NOMO-1 treated with dmso at 0.1 percent for 144 hours (cell line): ENCODE measurements at regions not wholly inside any gene's neighbourhood (a gene's known extent, or its start where the extent isn't known, plus 50 kb on each side); places are given as distances from the start of the nearest gene placed in this dataset.

Experiments used
- DNase-seq: peaks from one replicate; lab custom pipeline; 2025; ENCODE audit not compliant: unreplicated experiment; lab: John Stamatoyannopoulos, UW

GRCh38 chr6:170048615-170049256 lies 242.1 kb downstream of the DLL1 start:
- peak; percentile 76 for DNase-seq

GRCh38 chr6:170047823-170048222 lies 243.1 kb downstream of the DLL1 start:
- no peak for DNase-seq

- no peak for DNase-seq
Measured at GRCh38 chr6:170046791-170047626, 243.9 kb downstream of the DLL1 start.

- DNase-seq: no peak
Measured at GRCh38 chr6:170045981-170046667, 244.8 kb downstream of the DLL1 start.

DNA sequence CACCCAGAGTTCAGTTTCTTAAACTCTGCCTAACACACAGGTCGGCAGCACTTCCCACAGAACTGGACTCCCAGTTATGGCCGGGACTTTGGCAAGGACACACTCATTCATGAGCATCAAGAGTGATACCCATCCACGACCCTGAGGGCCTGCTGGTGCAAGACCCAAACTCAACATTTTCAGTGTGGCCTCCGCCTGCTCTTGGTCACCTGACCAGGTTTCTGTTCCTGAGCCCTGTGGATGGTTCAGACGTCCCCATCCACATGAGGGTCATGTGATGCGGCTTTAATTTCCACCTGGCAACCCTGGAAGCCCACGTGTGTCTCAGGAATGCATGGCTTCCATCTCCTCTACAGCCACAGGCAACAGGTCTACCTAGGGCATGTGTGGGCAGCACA lies 245.3 kb downstream of the DLL1 start:
- DNase-seq: no peak

GRCh38 chr6:170044836-170045562 lies 245.9 kb downstream of the DLL1 start:
- no peak for DNase-seq

- no peak for DNase-seq
Measured at GRCh38 chr6:170043881-170044790, 246.7 kb downstream of the DLL1 start.

DNA sequence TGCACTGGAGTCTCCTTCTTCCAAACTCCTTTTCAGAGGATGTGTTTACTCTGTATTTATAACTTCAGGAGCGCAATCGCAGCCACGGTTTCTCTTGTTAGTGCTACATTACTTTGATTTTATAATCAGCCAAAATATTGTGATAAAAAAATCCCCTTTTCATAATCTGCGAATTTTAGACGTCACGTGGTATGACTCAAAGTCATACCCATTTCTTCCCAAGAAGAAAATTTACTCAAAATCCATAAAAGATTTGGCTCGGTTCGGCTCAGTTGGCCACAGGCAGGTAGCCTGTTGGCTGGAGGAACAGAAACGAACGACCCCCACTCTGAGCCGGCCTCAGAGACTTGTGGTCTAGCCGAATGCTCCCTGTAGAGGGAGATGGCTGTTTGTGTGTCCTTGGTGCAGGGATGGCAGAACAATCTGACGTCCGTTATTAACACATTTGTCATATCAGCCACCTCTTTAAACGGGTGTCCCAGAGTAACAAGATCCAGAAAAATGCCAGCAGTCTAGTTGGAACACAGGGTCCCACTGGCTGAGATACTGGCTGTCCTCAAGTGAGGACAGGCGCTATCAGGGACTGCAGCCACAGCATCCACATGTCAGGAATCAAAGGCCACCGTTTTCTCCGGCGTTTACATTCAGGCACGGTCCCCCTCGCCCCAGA lies 247.6 kb downstream of the DLL1 start:
- DNase-seq: no peak

DNA sequence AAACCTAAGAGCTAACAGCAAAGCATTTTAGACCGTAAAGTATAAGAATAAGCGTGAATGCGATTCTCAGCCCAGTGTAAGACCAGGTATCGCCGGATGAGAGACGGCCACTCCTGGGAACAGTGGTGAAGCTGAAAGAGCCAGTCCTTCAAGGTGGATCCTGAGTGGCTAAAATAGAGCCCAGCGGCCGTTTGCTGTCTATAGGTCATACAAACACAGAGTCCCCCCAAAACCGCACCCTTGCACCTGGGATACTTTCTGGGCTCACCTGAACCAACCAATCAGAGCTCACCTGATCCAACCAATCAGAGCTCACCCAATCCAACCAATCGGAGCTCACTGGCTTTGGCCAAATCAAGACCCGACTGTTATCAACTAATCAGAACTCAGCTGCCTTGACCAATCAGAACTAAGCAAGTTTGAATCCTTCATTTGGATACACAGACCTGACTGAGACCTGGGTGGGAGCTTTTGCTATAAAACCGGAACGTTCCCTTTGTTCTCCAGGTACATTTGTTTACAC lies 248.2 kb downstream of the DLL1 start:
- no peak for DNase-seq

- no peak for DNase-seq
Measured at GRCh38 chr6:170042123-170042522, 248.8 kb downstream of the DLL1 start.

DNA sequence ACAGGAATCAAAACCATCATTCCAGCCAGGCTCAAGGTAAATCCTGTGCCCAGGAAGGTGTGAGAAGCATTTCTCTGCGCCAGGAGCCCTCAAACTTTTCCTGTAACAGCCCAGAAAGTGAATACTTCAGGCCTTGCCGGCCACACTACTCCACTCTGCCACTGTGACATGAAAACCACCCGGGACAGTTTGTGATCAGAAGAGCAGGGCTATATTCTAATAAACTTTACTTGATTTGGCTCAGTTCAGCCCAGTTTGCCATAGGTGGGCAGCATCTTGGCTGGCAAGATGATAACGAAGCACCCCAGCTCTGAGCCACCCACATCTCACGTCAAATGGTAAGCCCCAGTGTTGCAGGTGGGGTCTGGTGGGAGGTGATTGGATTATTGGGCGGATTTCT lies 249.4 kb downstream of the DLL1 start:
- no peak for DNase-seq

DNA sequence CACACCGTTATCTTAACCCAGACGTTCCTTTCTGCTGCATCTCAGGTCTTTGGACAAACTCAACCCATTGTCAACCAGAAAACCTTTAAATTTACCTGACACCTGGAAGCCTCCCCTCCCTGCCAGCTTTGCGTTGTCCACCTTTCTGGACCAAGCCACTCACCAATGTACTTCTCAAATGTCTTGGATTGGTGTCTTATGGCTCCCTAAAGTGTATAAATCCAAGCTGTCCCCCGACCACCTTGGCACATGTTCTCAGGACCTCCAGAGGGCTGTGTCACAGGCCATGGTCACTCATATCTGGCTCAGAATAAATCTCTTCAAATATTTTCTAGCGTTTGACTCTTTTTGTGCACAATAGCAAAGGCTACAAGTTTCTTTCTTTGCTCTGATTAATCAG lies 250.0 kb downstream of the DLL1 start:
- no peak for DNase-seq

DNA sequence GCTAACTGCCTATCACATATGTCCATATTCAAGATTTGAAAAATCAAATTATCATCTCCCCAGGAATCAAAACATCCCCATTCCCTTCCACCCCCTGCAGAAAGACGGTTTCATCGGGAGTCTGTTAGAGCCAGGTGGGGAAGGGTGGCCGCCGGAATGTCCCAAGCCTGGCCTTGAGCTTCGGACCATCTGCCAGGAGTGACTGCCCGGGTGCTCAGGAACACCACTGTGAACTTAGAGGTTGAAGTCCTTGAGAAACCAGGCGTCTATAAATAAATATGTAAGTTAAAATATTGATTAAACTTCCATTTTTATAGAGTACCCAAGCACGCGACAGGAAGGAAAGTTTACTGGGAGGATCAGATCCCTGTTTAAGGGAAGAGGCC lies 250.8 kb downstream of the DLL1 start:
- no peak for DNase-seq

DNA sequence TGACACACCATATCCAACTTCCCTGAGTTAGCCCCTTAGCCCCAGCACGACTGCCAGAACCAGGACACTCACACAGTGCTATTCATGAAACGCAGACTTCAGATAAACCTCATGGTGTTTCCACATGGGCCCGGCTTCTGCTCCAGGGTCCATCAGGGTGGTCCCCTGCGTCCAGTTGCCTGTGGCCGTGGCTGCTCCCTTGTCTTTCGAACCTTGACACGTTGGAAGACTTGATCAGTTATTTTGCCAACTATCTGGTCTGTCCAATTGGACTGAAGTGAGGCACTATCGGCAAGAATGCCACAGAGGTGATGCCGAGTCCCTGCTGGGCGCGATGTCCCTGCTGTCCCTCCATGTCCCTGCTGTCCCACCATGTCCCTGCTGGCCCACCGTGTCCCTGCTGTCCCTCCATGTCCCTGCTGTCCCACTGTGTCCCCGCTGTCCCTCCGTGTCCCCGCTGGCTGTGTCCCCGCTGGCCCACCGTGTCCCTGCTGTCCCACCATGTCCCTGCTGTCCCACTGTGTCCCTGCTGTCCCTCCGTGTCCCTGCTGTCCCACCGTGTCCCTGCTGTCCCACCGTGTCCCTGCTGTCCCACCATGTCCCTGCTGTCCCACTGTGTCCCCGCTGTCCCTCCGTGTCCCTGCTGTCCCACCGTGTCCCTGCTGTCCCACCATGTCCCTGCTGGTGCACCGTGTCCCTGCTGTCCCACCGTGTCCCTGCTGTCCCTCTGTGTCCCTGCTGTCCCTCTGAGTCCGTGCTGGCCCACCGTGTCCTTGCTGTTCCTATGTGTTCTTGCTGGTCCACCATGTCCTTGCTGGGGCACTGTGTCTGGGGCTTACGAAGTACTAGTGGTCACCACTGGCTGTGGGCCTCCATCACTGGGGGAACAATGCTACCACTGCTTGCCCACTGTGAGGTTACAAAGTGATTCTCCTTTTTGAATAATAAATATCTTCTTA lies 251.4 kb downstream of the DLL1 start:
- DNase-seq: no peak

DNA sequence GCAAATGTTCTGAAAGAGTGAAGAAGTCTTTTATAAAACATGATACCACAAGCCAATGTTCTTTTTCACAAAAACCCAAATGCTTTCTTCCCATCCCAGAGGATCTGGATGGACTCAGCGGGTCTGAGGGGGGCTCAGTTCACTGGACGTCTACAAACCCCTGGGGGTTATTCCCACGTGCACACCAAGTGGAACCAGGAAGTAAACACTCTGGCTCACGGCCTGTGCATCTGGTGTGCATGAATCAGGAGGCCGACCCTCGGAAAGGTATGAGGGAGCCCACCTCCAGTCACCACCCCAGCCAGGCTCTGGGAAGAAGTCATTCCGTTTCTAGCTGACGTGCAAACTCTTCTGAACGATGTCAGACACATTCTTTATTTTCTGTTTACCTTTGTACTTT lies 252.2 kb downstream of the DLL1 start:
- no peak for DNase-seq

DNA sequence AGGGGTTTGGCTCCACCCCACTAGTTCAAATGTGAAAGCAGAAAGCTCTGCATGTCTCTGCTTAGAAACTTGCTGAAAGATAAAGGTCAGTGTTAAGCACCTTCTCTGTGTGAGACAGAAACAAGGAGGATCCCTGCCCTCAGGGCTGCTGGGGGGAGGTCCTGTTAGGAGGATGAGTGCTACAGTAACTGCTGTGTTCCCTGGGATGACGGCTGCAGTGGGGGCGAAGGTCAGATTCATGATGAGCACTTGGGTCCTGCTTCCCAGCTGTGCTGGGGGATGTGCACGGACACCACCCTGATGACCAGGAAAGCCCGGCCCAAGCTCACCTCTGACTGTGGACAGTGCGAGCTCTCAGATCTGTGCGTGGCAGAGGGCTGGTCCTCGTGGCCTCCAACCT lies 252.6 kb downstream of the DLL1 start:
- no peak for DNase-seq

- no peak for DNase-seq
Measured at GRCh38 chr6:170037541-170038250, 253.2 kb downstream of the DLL1 start.

GRCh38 chr6:170036916-170037315 lies 254.0 kb downstream of the DLL1 start:
- DNase-seq: no peak
